OCI-LY3 (cell line): ENCODE measurements at regions not wholly inside any gene's neighbourhood (a gene's known extent, or its start where the extent isn't known, plus 50 kb on each side); places are given as distances from the start of the nearest gene placed in this dataset.

Source experiments
- CTCF ChIP-seq: fragments of 200-600, 300-600 bp; sonication (generic); IDR thresholded peaks from 2 replicates; pipeline ENCODE4 v1.5.1; 2014; ENCODE audit warnings: antibody characterized with exemption, low read length, low read depth
- EZH2phosphoT487 ChIP-seq: fragments of 200-600 bp; shearing (Covaris generic); IDR thresholded peaks from 2 replicates; pipeline ENCODE4 v1.6.1; 2018; ENCODE audit warnings: antibody characterized with exemption, mixed run types, low read depth

GRCh38 chr11:28739489-28740280 lies 631.5 kb downstream of the METTL15 start:
- TF ChIP-seq CTCF (no peak), EZH2phosphoT487 (no peak)
